Sigmoid colon (tissue), 6 donors: ENCODE measurements at regions not wholly inside any gene's neighbourhood (a gene's known extent, or its start where the extent isn't known, plus 50 kb on each side); places are given as distances from the start of the nearest gene placed in this dataset.

ENCODE experiments used
- DNase-seq: peaks from one replicate; pipeline ENCODE4 v3.0.0-alpha.2; 2019
- H3K27ac ChIP-seq, 4 donors: fragments of 200-600 bp; sonication (generic); one replicate each; pipeline ENCODE4 v1.5.1; 2016 to 2019; ENCODE audit warnings: mild to moderate bottlenecking in 1 of 4
- H3K27me3 ChIP-seq, 3 donors: fragments of 200-600 bp; sonication (generic); one replicate each; pipeline ENCODE4 v1.5.1; 2019; ENCODE audit warnings: mild to moderate bottlenecking in 1 of 3
- H3K36me3 ChIP-seq, 4 donors: fragments of 200-600 bp; sonication (generic); one replicate each; pipeline ENCODE4 v1.5.1; 2016 to 2019
- H3K4me1 ChIP-seq, 4 donors: fragments of 200-600 bp; sonication (generic); one replicate each; pipeline ENCODE4 v1.5.1; 2017 to 2019
- H3K4me3 ChIP-seq, 4 donors: fragments of 200-600 bp; sonication (generic); one replicate each; pipeline ENCODE4 v1.5.1; 2017 to 2019; ENCODE audit warnings: mild to moderate bottlenecking in 2 of 4, moderate library complexity in 1 of 4
- H3K9me3 ChIP-seq, 4 donors: fragments of 200-600 bp in 3 of 4; sonication (generic) in 3 of 4; one replicate each; pipeline versions ENCODE4 v1.5.1 to v1.6.1; 2013 to 2019
- CTCF ChIP-seq, 4 experiments: fragments of 450-650 bp in 3 of 4; fragments of 200-600 bp in 1 of 4; IDR thresholded peaks; one replicate each; pipeline ENCODE4 v1.5.1; 2016 to 2019; ENCODE audit warnings: antibody characterized with exemption in 4 of 4, mild to moderate bottlenecking in 3 of 4, moderate library complexity in 2 of 4
- EP300 ChIP-seq, 4 donors: sonication (generic); formaldehyde crosslinking; IDR thresholded peaks; one replicate each; pipeline ENCODE4 v1.6.1; 2017; ENCODE audit warnings: antibody characterized with exemption in 4 of 4
- POLR2A ChIP-seq, 2 donors: fragments of 450-650 bp; IDR thresholded peaks; one replicate each; pipeline ENCODE4 v1.6.1; 2016; ENCODE audit warnings: antibody characterized with exemption in 2 of 2, mild to moderate bottlenecking in 2 of 2, moderate library complexity in 2 of 2
- POLR2AphosphoS5 ChIP-seq, 4 donors: sonication (generic); formaldehyde crosslinking; IDR thresholded peaks; one replicate each; pipeline ENCODE4 v1.6.1; 2017; ENCODE audit warnings: antibody characterized with exemption in 4 of 4
- WGBS, 2 donors: extraction: QIAGEN DNeasy Blood & Tissue Kit; methylation state at CpG; one replicate each; pipeline ENCODE4 v1.1.7; 2013; 5-methylcytosine and 5-hydroxymethylcytosine counted together
- intact Hi-C: fragments of 100-400 bp; cut with DNase I; formaldehyde crosslinking; loops from one replicate; pipeline ENCODE4 v1.15.1; 2023
- donor health status: healthy with polysubstance abuse.
- donor health status: healthy.

GRCh38 chr1:38133304-38133703, 86.7 kb upstream of the POU3F1 start:
- Histone ChIP-seq H3K27ac (no peak overlapping the region), H3K4me3 (no peak overlapping the region), H3K9me3 (no peaks in the 10 kb centered on the region), H3K4me1 (peaks cover 0 to 6% (median 2%) of the 10 kb centered on the region in 4 donors), H3K36me3 (no peaks in the 10 kb centered on the region), H3K27me3 (peaks cover 0 to 65% (median 37%) of the 10 kb centered on the region in 3 donors)
- peak; percentile 12 for DNase-seq
- WGBS, 2 donors, result 52 to 67% methylated on average over 7 of the region's 7 CpGs
- intact Hi-C loops, result loop anchor here (10.0 kb wide), 1 partner anchor 89 kb away; the partner anchor contains the start of gene POU3F1
- no peak for TF ChIP-seq CTCF (IDR thresholded peaks at IDR 0.05)
- no peak for TF ChIP-seq POLR2A (IDR thresholded peaks at IDR 0.05)
- TF ChIP-seq POLR2AphosphoS5 (IDR thresholded peaks at IDR 0.05), result no peak
- TF ChIP-seq EP300 (IDR thresholded peaks at IDR 0.05), result no peak

GRCh38 chr1:38132681-38133080, 86.1 kb upstream of the POU3F1 start:
- H3K27ac ChIP-seq, result no peak overlapping the region
- intact Hi-C loops, result loop anchor here (10.0 kb wide), 1 partner anchor 88 kb away; the partner anchor contains the start of gene POU3F1
- TF ChIP-seq POLR2AphosphoS5 (IDR thresholded peaks at IDR 0.05), result no peak
- no peak for TF ChIP-seq EP300 (IDR thresholded peaks at IDR 0.05)
- no peak for TF ChIP-seq CTCF (IDR thresholded peaks at IDR 0.05)
- no peak for TF ChIP-seq POLR2A (IDR thresholded peaks at IDR 0.05)
- no peak overlapping the region for H3K4me3 ChIP-seq
- H3K4me1 ChIP-seq, result no peaks in the 10 kb centered on the region
- no peak for DNase-seq
- WGBS, 2 donors, result 83 to 90% methylated on average over 6 of the region's 6 CpGs
- no peaks in the 10 kb centered on the region for H3K36me3 ChIP-seq
- peaks cover 0 to 65% (median 37%) of the 10 kb centered on the region in 3 donors for H3K27me3 ChIP-seq
- no peaks in the 10 kb centered on the region for H3K9me3 ChIP-seq

- Histone ChIP-seq H3K9me3 (no peaks in the 10 kb centered on the region), H3K4me1 (no peaks in the 10 kb centered on the region)
- intact Hi-C loops, result loop anchor here (10.0 kb wide), 1 partner anchor 86 kb away; the partner anchor contains the start of gene POU3F1
Measured at GRCh38 chr1:38131024-38131585, 84.5 kb upstream of the POU3F1 start.

GRCh38 chr1:38129971-38130370, 83.4 kb upstream of the POU3F1 start:
- TF ChIP-seq EP300 (IDR thresholded peaks at IDR 0.05) (no peak), CTCF (IDR thresholded peaks at IDR 0.05) (no peak)
- Histone ChIP-seq H3K27me3 (peaks cover 0 to 41% (median 22%) of the 10 kb centered on the region in 3 donors), H3K9me3 (no peaks in the 10 kb centered on the region), H3K27ac (no peak overlapping the region), H3K4me3 (no peak overlapping the region), H3K4me1 (no peaks in the 10 kb centered on the region), H3K36me3 (no peaks in the 10 kb centered on the region)
- no peak for DNase-seq
- intact Hi-C loops, result loop anchor here (10.0 kb wide), 1 partner anchor 85 kb away; the partner anchor contains the start of gene POU3F1
- 73 to 75% methylated on average over 2 of the region's 2 CpGs for WGBS, 2 donors

More at GRCh38 chr1:38131024-38131585, 84.5 kb upstream of the POU3F1 start:
- DNase-seq, result peak; percentile 24
- TF ChIP-seq EP300 (IDR thresholded peaks at IDR 0.05) (no peak), POLR2AphosphoS5 (IDR thresholded peaks at IDR 0.05) (no peak), POLR2A (IDR thresholded peaks at IDR 0.05) (no peak), CTCF (IDR thresholded peaks at IDR 0.05) (no peak)
- H3K27me3 ChIP-seq, result peaks cover 0 to 52% (median 32%) of the 10 kb centered on the region in 3 donors
- H3K27ac ChIP-seq, result no peak overlapping the region
- WGBS, 2 donors, result 61 to 80% methylated on average over 6 of the region's 6 CpGs
- H3K4me3 ChIP-seq, result no peak overlapping the region
- H3K36me3 ChIP-seq, result no peaks in the 10 kb centered on the region

GRCh38 chr1:38129473-38129872, 82.9 kb upstream of the POU3F1 start:
- Histone ChIP-seq H3K9me3 (no peaks in the 10 kb centered on the region), H3K36me3 (no peaks in the 10 kb centered on the region), H3K27ac (no peak overlapping the region), H3K4me3 (no peak overlapping the region), H3K27me3 (peaks cover 0 to 36% (median 17%) of the 10 kb centered on the region in 3 donors), H3K4me1 (no peaks in the 10 kb centered on the region)
- intact Hi-C loops, result no loop called here
- TF ChIP-seq CTCF (IDR thresholded peaks at IDR 0.05), result no peak
- TF ChIP-seq EP300 (IDR thresholded peaks at IDR 0.05), result no peak
- TF ChIP-seq POLR2A (IDR thresholded peaks at IDR 0.05), result no peak
- TF ChIP-seq POLR2AphosphoS5 (IDR thresholded peaks at IDR 0.05), result no peak
- DNase-seq, result peak; percentile 22
- 68 to 74% methylated on average over 5 of the region's 5 CpGs for WGBS, 2 donors
